CD4-positive, alpha-beta T cell (primary cell): ENCODE measurements at regions not wholly inside any gene's neighbourhood (a gene's known extent, or its start where the extent isn't known, plus 50 kb on each side); places are given as distances from the start of the nearest gene placed in this dataset.

Source experiments
- ATAC-seq: fragments of 200-7000 bp; cut with Tn5 transposase; one replicate; pipeline ENCODE4 v1.10.0; 2022; ENCODE audit warnings: mild to moderate bottlenecking; ENCODE audit not compliant: poor library complexity
- CTCF ChIA-PET: fragments of 350-600 bp; sonication (Branson Sonifier 250); formaldehyde crosslinking; loops from one replicate; lab custom pipeline; 2021; ENCODE audit warnings: antibody characterized with exemption, inconsistent platforms; lab: Charles Lee
- POLR2A ChIA-PET: fragments of 350-600 bp; sonication (Branson Sonifier 250); formaldehyde crosslinking; loops from one replicate; lab custom pipeline; 2021; ENCODE audit warnings: antibody characterized with exemption, inconsistent platforms; lab: Charles Lee
- DNase-seq, 14 experiments: peaks; one replicate each; pipeline ENCODE4 v3.0.0-alpha.2; 2013 to 2020; ENCODE audit warnings: mixed read lengths in 2 of 14
- H3K27ac ChIP-seq, 2 donors: one replicate each; pipeline versions ENCODE4 v1.5.1 to v1.7.0; 2013; ENCODE audit warnings: low read length in 2 of 2, low read depth in 1 of 2, mild to moderate bottlenecking in 1 of 2
- H3K27me3 ChIP-seq, 2 experiments: 1 replicate in 1 of 2; 2 replicates in 1 of 2; pipeline versions ENCODE4 v1.6.1 to v1.7.0; 2013; ENCODE audit warnings: low read length in 2 of 2, control low read depth in 1 of 2, mild to moderate bottlenecking in 1 of 2, moderate library complexity in 1 of 2; ENCODE audit not compliant: insufficient read depth in 2 of 2, control insufficient read depth in 1 of 2
- H3K36me3 ChIP-seq: one replicate; pipeline ENCODE4 v1.6.1; 2013; ENCODE audit warnings: low read length, control low read depth; ENCODE audit not compliant: insufficient read depth
- H3K4me1 ChIP-seq: one replicate; pipeline ENCODE4 v1.6.1; 2013; ENCODE audit warnings: low read length, control low read depth; ENCODE audit not compliant: insufficient read depth
- H3K4me3 ChIP-seq: one replicate; pipeline ENCODE4 v1.5.1; 2013; ENCODE audit warnings: mild to moderate bottlenecking, low read length, moderate library complexity
- H3K9me3 ChIP-seq, 2 experiments: 1 replicate in 1 of 2; 2 replicates in 1 of 2; pipeline versions ENCODE4 v1.6.1 to v1.7.0; 2013; ENCODE audit warnings: low read length in 2 of 2, mild to moderate bottlenecking in 2 of 2, control low read depth in 1 of 2, moderate library complexity in 1 of 2; ENCODE audit not compliant: control insufficient read depth in 1 of 2, insufficient read depth in 1 of 2
- H3K27ac Mint-ChIP-seq: one replicate; pipeline ENCODE4 v1.8.0; 2020; ENCODE audit warnings: mixed read lengths
- H3K27me3 Mint-ChIP-seq: one replicate; pipeline ENCODE4 v1.8.0; 2021; ENCODE audit warnings: mixed read lengths
- H3K36me3 Mint-ChIP-seq: one replicate; pipeline ENCODE4 v1.8.0; 2021; ENCODE audit warnings: low read depth, mixed read lengths
- H3K4me1 Mint-ChIP-seq: one replicate; pipeline ENCODE4 v1.8.0; 2021; ENCODE audit warnings: low read depth, mixed read lengths
- H3K4me3 Mint-ChIP-seq: one replicate; pipeline ENCODE4 v1.8.0; 2020; ENCODE audit warnings: mild to moderate bottlenecking, mixed read lengths
- H3K9me3 Mint-ChIP-seq: one replicate; pipeline ENCODE4 v1.8.0; 2020; ENCODE audit warnings: mixed read lengths
- intact Hi-C, 2 experiments: fragments of 100-400 bp; cut with DNase I in 1 of 2; cut with micrococcal nuclease in 1 of 2; formaldehyde crosslinking; loops; one replicate each; pipeline versions ENCODE4 v1.15.1 to v1.9.0; 2023 to 2025; cut with DNase I, micrococcal nuclease
- TF ChIP-seq, protein P1 (sequence below): fragments of 200-600 bp; IDR thresholded peaks from one replicate; pipeline ENCODE4 v1.8.0; 2022; ENCODE audit warnings: antibody characterized with exemption, mild to moderate bottlenecking

GRCh38 chr3:3625544-3626271 is 173.5 kb upstream of the LRRN1 start:
- H3K27me3 Mint-ChIP-seq, result no peaks in the 10 kb centered on the region
- no peak overlapping the region for H3K27ac ChIP-seq
- no peaks in the 10 kb centered on the region for H3K36me3 ChIP-seq
- CTCF ChIA-PET, result no interaction called here
- TF ChIP-seq, protein P1, sequence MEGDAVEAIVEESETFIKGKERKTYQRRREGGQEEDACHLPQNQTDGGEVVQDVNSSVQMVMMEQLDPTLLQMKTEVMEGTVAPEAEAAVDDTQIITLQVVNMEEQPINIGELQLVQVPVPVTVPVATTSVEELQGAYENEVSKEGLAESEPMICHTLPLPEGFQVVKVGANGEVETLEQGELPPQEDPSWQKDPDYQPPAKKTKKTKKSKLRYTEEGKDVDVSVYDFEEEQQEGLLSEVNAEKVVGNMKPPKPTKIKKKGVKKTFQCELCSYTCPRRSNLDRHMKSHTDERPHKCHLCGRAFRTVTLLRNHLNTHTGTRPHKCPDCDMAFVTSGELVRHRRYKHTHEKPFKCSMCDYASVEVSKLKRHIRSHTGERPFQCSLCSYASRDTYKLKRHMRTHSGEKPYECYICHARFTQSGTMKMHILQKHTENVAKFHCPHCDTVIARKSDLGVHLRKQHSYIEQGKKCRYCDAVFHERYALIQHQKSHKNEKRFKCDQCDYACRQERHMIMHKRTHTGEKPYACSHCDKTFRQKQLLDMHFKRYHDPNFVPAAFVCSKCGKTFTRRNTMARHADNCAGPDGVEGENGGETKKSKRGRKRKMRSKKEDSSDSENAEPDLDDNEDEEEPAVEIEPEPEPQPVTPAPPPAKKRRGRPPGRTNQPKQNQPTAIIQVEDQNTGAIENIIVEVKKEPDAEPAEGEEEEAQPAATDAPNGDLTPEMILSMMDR, result no peak
- POLR2A ChIA-PET, result no interaction called here
- H3K4me3 Mint-ChIP-seq, result no peak overlapping the region
- H3K36me3 Mint-ChIP-seq, result no peaks in the 10 kb centered on the region
- no peak overlapping the region for H3K4me3 ChIP-seq
- H3K9me3 ChIP-seq, result peaks cover 0 to 4% of the 10 kb centered on the region in 2 experiments
- H3K27me3 ChIP-seq, result no peaks in the 10 kb centered on the region
- no peak for DNase-seq
- H3K4me1 ChIP-seq, result no peaks in the 10 kb centered on the region
- intact Hi-C loops, result no loop called here
- no peak for ATAC-seq
- H3K9me3 Mint-ChIP-seq, result peaks cover 12% of the 10 kb centered on the region
- no peak overlapping the region for H3K27ac Mint-ChIP-seq
- no peaks in the 10 kb centered on the region for H3K4me1 Mint-ChIP-seq

DNA sequence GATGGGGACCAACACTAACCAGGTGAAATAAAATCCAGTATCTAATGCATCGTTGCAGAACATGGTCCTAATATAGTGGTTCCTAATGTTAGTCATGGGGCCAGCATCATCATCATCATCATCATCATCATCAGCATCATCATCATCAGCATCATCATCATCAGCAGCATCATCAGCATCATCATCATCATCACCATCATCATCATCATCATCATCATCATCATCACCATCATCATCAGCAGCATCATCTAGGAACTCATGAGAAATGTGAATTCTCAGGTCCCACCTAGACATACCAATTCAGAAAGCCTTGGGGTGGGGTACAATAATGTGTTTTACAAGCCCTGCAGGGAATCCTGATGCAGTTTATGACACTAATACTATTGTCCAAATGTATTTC is 179.4 kb upstream of the LRRN1 start:
- H3K36me3 Mint-ChIP-seq, result no peaks in the 10 kb centered on the region
- no peaks in the 10 kb centered on the region for H3K27me3 Mint-ChIP-seq
- H3K4me1 ChIP-seq, result no peaks in the 10 kb centered on the region
- no peak overlapping the region for H3K27ac Mint-ChIP-seq
- H3K9me3 Mint-ChIP-seq, result peaks cover 8% of the 10 kb centered on the region
- ATAC-seq, result no peak
- no peaks in the 10 kb centered on the region for H3K36me3 ChIP-seq
- H3K4me1 Mint-ChIP-seq, result no peaks in the 10 kb centered on the region
- intact Hi-C loops, result no loop called here
- H3K27me3 ChIP-seq, result no peaks in the 10 kb centered on the region
- TF ChIP-seq, protein P1, result no peak
- no peak for DNase-seq
- H3K4me3 Mint-ChIP-seq, result no peak overlapping the region
- no peak overlapping the region for H3K27ac ChIP-seq
- POLR2A ChIA-PET, result no interaction called here
- H3K4me3 ChIP-seq, result no peak overlapping the region
- CTCF ChIA-PET, result no interaction called here
- H3K9me3 ChIP-seq, result no peaks in the 10 kb centered on the region

DNA sequence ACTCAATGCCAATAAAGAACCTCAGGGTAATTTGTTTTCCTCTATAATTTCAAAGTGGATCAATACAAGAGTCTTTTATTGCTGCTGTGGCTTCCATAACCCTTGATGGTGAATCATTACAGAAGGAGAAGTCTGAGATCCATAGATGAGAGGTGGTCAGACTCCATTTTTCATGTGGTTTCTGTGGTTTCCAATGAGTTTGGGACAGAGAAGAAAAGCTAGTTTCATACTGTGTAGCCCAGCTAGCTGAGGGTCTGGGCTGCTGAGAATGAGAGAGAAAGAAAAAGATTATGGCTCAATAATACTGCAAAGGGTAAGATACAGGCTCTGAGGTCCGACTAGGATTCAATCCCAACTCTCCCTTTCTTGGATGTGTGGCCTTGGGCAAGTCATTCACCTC is 180.6 kb upstream of the LRRN1 start:
- TF ChIP-seq, protein P1, result no peak
- Histone ChIP-seq H3K9me3 (no peaks in the 10 kb centered on the region), H3K36me3 (no peaks in the 10 kb centered on the region), H3K27me3 (no peaks in the 10 kb centered on the region), H3K4me1 (no peaks in the 10 kb centered on the region), H3K27ac (no peak overlapping the region), H3K4me3 (no peak overlapping the region)
- CTCF ChIA-PET, result no interaction called here
- ATAC-seq, result no peak
- Mint-ChIP-seq H3K27ac (no peak overlapping the region), H3K9me3 (peaks cover 3% of the 10 kb centered on the region), H3K27me3 (no peaks in the 10 kb centered on the region), H3K36me3 (no peaks in the 10 kb centered on the region), H3K4me3 (no peak overlapping the region), H3K4me1 (no peaks in the 10 kb centered on the region)
- DNase-seq, result no peak
- intact Hi-C loops, result no loop called here
- POLR2A ChIA-PET, result no interaction called here
